Trophoblast cell (in vitro differentiated cells and primary cell): ENCODE measurements at regions not wholly inside any gene's neighbourhood (a gene's known extent, or its start where the extent isn't known, plus 50 kb on each side); places are given as distances from the start of the nearest gene placed in this dataset.

ENCODE experiments used
- DNase-seq, 2 donors: peaks; one replicate each; pipeline ENCODE4 v3.0.0-alpha.2; 2016
- H2AFZ ChIP-seq: 2 replicates; pipeline ENCODE4 v1.6.1; 2013; ENCODE audit warnings: low read length, moderate library complexity, mild to moderate bottlenecking; ENCODE audit not compliant: insufficient read depth, poor library complexity
- H2AK5ac ChIP-seq: 2 replicates; pipeline ENCODE4 v1.6.1; 2013; ENCODE audit warnings: mild to moderate bottlenecking, low read length
- H2BK120ac ChIP-seq: 2 replicates; pipeline ENCODE4 v1.6.1; 2013; ENCODE audit warnings: low read length, mild to moderate bottlenecking, moderate library complexity; ENCODE audit not compliant: insufficient read depth, poor library complexity
- H2BK12ac ChIP-seq: 2 replicates; pipeline ENCODE4 v1.6.1; 2013; ENCODE audit warnings: mild to moderate bottlenecking, low read length, moderate library complexity
- H2BK5ac ChIP-seq: 2 replicates; pipeline ENCODE4 v1.6.1; 2013; ENCODE audit warnings: low read length, low read depth, moderate library complexity, mild to moderate bottlenecking; ENCODE audit not compliant: poor library complexity
- H3K14ac ChIP-seq: 2 replicates; pipeline ENCODE4 v1.6.1; 2013; ENCODE audit warnings: mild to moderate bottlenecking, low read length
- H3K18ac ChIP-seq: 2 replicates; pipeline ENCODE4 v1.6.1; 2013; ENCODE audit warnings: mild to moderate bottlenecking, low read length
- H3K23ac ChIP-seq: 2 replicates; pipeline ENCODE4 v1.6.1; 2013; ENCODE audit warnings: low read length
- H3K27ac ChIP-seq: 2 replicates; pipeline ENCODE4 v1.5.1; 2013; ENCODE audit warnings: low read depth, mild to moderate bottlenecking, inconsistent platforms, low read length, moderate library complexity
- H3K27me3 ChIP-seq: 2 replicates; pipeline ENCODE4 v1.6.1; 2013; ENCODE audit warnings: inconsistent platforms, mild to moderate bottlenecking, low read length, moderate library complexity; ENCODE audit not compliant: insufficient read depth
- H3K36me3 ChIP-seq, 2 experiments: 1 replicate in 1 of 2; 2 replicates in 1 of 2; pipeline ENCODE4 v1.6.1; 2013; ENCODE audit warnings: low read length in 2 of 2, mild to moderate bottlenecking in 2 of 2, moderate library complexity in 1 of 2; ENCODE audit not compliant: insufficient read depth in 2 of 2, control insufficient read depth in 1 of 2
- H3K4ac ChIP-seq: 2 replicates; pipeline ENCODE4 v1.6.1; 2013; ENCODE audit warnings: low read depth, mild to moderate bottlenecking, low read length, moderate library complexity
- H3K4me1 ChIP-seq, 2 experiments: 1 replicate in 1 of 2; 2 replicates in 1 of 2; pipeline ENCODE4 v1.6.1; 2013; ENCODE audit warnings: low read length in 2 of 2, mild to moderate bottlenecking in 2 of 2, moderate library complexity in 1 of 2; ENCODE audit not compliant: insufficient read depth in 2 of 2, control insufficient read depth in 1 of 2
- H3K4me2 ChIP-seq: 2 replicates; pipeline ENCODE4 v1.6.1; 2013; ENCODE audit warnings: inconsistent platforms, mild to moderate bottlenecking, low read length, moderate library complexity
- H3K4me3 ChIP-seq: 2 replicates; pipeline ENCODE4 v1.5.1; 2013; ENCODE audit warnings: mild to moderate bottlenecking, low read depth, low read length, inconsistent platforms
- H3K79me1 ChIP-seq: one replicate; pipeline ENCODE4 v1.6.1; 2013; ENCODE audit warnings: low read length
- H3K79me2 ChIP-seq: 2 replicates; pipeline ENCODE4 v1.6.1; 2013; ENCODE audit warnings: low read length, mild to moderate bottlenecking; ENCODE audit not compliant: control insufficient read depth, insufficient read depth, poor library complexity
- H3K9ac ChIP-seq: 2 replicates; pipeline ENCODE4 v1.6.1; 2013; ENCODE audit warnings: mild to moderate bottlenecking, low read length
- H3K9me3 ChIP-seq: 2 replicates; pipeline ENCODE4 v1.6.1; 2013; ENCODE audit warnings: low read depth, mild to moderate bottlenecking, control low read depth, inconsistent platforms, low read length; ENCODE audit not compliant: insufficient read depth
- H4K12ac ChIP-seq: 2 replicates; pipeline ENCODE4 v1.6.1; 2013; ENCODE audit warnings: low read depth, mild to moderate bottlenecking, low read length, moderate library complexity
- H4K8ac ChIP-seq: 2 replicates; pipeline ENCODE4 v1.6.1; 2013; ENCODE audit warnings: low read depth, mild to moderate bottlenecking, low read length, moderate library complexity
- H4K91ac ChIP-seq: one replicate; pipeline ENCODE4 v1.6.1; 2013; ENCODE audit warnings: low read depth, mild to moderate bottlenecking, low read length, moderate library complexity
- WGBS: extraction: QIAGEN DNeasy Blood & Tissue Kit; methylation state at CpG from one replicate; pipeline ENCODE4 v1.1.7; 2013; ENCODE audit warnings: missing lambda C conversion rate; ENCODE audit not compliant: insufficient read length, insufficient coverage; ENCODE audit errors: extremely low coverage; 5-methylcytosine and 5-hydroxymethylcytosine counted together

- H4K91ac ChIP-seq, result no peak overlapping the region
- no CpG with 5 or more reads among the region's 4 CpGs for WGBS
- no peak overlapping the region for H3K18ac ChIP-seq
- no peak overlapping the region for H3K4ac ChIP-seq
- H4K8ac ChIP-seq, result no peak overlapping the region
- H2AFZ ChIP-seq, result no peak overlapping the region
- H3K27me3 ChIP-seq, result no peaks in the 10 kb centered on the region
- H3K79me2 ChIP-seq, result no peaks in the 10 kb centered on the region
- no peak overlapping the region for H2BK120ac ChIP-seq
- H3K27ac ChIP-seq, result no peak overlapping the region
- no peak overlapping the region for H2BK12ac ChIP-seq
- H3K9ac ChIP-seq, result no peak overlapping the region
- no peak overlapping the region for H3K14ac ChIP-seq
- H3K23ac ChIP-seq, result no peak overlapping the region
- no peaks in the 10 kb centered on the region for H3K9me3 ChIP-seq
- no peak overlapping the region for H2AK5ac ChIP-seq
- no peak overlapping the region for H4K12ac ChIP-seq
- H2BK5ac ChIP-seq, result no peak overlapping the region
- H3K36me3 ChIP-seq, result no peaks in the 10 kb centered on the region
- no peak overlapping the region for H3K4me2 ChIP-seq
- H3K4me3 ChIP-seq, result no peak overlapping the region
- no peaks in the 10 kb centered on the region for H3K79me1 ChIP-seq
- DNase-seq, result no peak
- H3K4me1 ChIP-seq, result no peaks in the 10 kb centered on the region
These were observed 605.6 kb upstream of the CDH5 start for GRCh38 chr16:65760874-65761273.

- DNase-seq, result no peak
- Histone ChIP-seq H3K27ac (no peak overlapping the region), H2AK5ac (no peak overlapping the region), H2AFZ (no peak overlapping the region), H4K8ac (no peak overlapping the region), H3K9ac (no peak overlapping the region), H3K27me3 (no peaks in the 10 kb centered on the region), H2BK120ac (no peak overlapping the region), H3K4me2 (no peak overlapping the region), H4K12ac (no peak overlapping the region), H2BK12ac (no peak overlapping the region), H3K4me1 (no peaks in the 10 kb centered on the region), H3K14ac (no peak overlapping the region), H3K79me2 (no peaks in the 10 kb centered on the region), H2BK5ac (no peak overlapping the region), H3K23ac (no peak overlapping the region), H3K36me3 (no peaks in the 10 kb centered on the region), H3K4ac (no peak overlapping the region), H3K18ac (no peak overlapping the region), H4K91ac (no peak overlapping the region), H3K79me1 (no peaks in the 10 kb centered on the region), H3K4me3 (no peak overlapping the region), H3K9me3 (no peaks in the 10 kb centered on the region)
- no CpG with 5 or more reads among the region's 4 CpGs for WGBS
These were observed 607.9 kb upstream of the CDH5 start for GRCh38 chr16:65758620-65759019.

- H4K91ac ChIP-seq, result no peak overlapping the region
- no peak for DNase-seq
- no peak overlapping the region for H3K14ac ChIP-seq
- no peak overlapping the region for H3K27ac ChIP-seq
- H4K8ac ChIP-seq, result no peak overlapping the region
- H3K4me3 ChIP-seq, result no peak overlapping the region
- H3K23ac ChIP-seq, result no peak overlapping the region
- H2AK5ac ChIP-seq, result no peak overlapping the region
- no peaks in the 10 kb centered on the region for H3K36me3 ChIP-seq
- no peaks in the 10 kb centered on the region for H3K79me2 ChIP-seq
- no peak overlapping the region for H4K12ac ChIP-seq
- no peak overlapping the region for H3K18ac ChIP-seq
- H3K4me2 ChIP-seq, result no peak overlapping the region
- no peak overlapping the region for H2AFZ ChIP-seq
- no peaks in the 10 kb centered on the region for H3K4me1 ChIP-seq
- no peaks in the 10 kb centered on the region for H3K79me1 ChIP-seq
- no CpG with 5 or more reads among the region's 4 CpGs for WGBS
- no peak overlapping the region for H3K9ac ChIP-seq
- H3K27me3 ChIP-seq, result no peaks in the 10 kb centered on the region
- H3K4ac ChIP-seq, result no peak overlapping the region
- H2BK5ac ChIP-seq, result no peak overlapping the region
- H2BK12ac ChIP-seq, result no peak overlapping the region
- no peaks in the 10 kb centered on the region for H3K9me3 ChIP-seq
- H2BK120ac ChIP-seq, result no peak overlapping the region
These were observed 609.4 kb upstream of the CDH5 start for GRCh38 chr16:65757064-65757463.

GRCh38 chr16:65756163-65756562 is 610.3 kb upstream of the CDH5 start:
- no peak overlapping the region for H3K23ac ChIP-seq
- no peak overlapping the region for H4K8ac ChIP-seq
- H4K91ac ChIP-seq, result no peak overlapping the region
- H2BK12ac ChIP-seq, result no peak overlapping the region
- H2AK5ac ChIP-seq, result no peak overlapping the region
- no peaks in the 10 kb centered on the region for H3K79me2 ChIP-seq
- no peak overlapping the region for H2BK120ac ChIP-seq
- H3K18ac ChIP-seq, result no peak overlapping the region
- no peak overlapping the region for H3K9ac ChIP-seq
- H3K36me3 ChIP-seq, result no peaks in the 10 kb centered on the region
- no peak overlapping the region for H3K27ac ChIP-seq
- H3K4ac ChIP-seq, result no peak overlapping the region
- no peaks in the 10 kb centered on the region for H3K27me3 ChIP-seq
- no peak overlapping the region for H3K14ac ChIP-seq
- DNase-seq, result no peak
- H3K4me1 ChIP-seq, result no peaks in the 10 kb centered on the region
- no peak overlapping the region for H2BK5ac ChIP-seq
- no peak overlapping the region for H3K4me3 ChIP-seq
- H3K4me2 ChIP-seq, result no peak overlapping the region
- no peak overlapping the region for H2AFZ ChIP-seq
- no peaks in the 10 kb centered on the region for H3K9me3 ChIP-seq
- no CpG with 5 or more reads among the region's 4 CpGs for WGBS
- H4K12ac ChIP-seq, result no peak overlapping the region
- no peaks in the 10 kb centered on the region for H3K79me1 ChIP-seq
